ENCODE measurements at regions not wholly inside any gene's neighbourhood (a gene's known extent, or its start where the extent isn't known, plus 50 kb on each side); places are given as distances from the start of the nearest gene placed in this dataset.

GRCh38 chr7:114021135-114021534, 102.3 kb upstream of the PPP1R3A start:
- intact Hi-C loops (cut with DNase I) = no loop called here
- no peak for TF ChIP-seq CTCF (IDR thresholded peaks at IDR 0.05)
- TF ChIP-seq POLR2A (IDR thresholded peaks at IDR 0.05) = no peak
- Histone ChIP-seq H3K27ac (no peak overlapping the region), H3K9me3 (no peaks in the 10 kb centered on the region), H3K36me3 (no peaks in the 10 kb centered on the region), H3K4me3 (no peak overlapping the region), H3K27me3 (no peaks in the 10 kb centered on the region), H3K4me1 (no peaks in the 10 kb centered on the region)
- DNase-seq (no peak), ATAC-seq (no peak)
- WGBS (ENCODE audit: insufficient coverage, low coverage, low lambda C conversion rate, missing lambda C conversion rate) = 63% methylated on average over 3 of the region's 3 CpGs

- ATAC-seq (no peak), DNase-seq (no peak)
- no peaks in the 10 kb centered on the region for H3K4me1 ChIP-seq
- H3K27ac ChIP-seq = no peak overlapping the region
- TF ChIP-seq CTCF (IDR thresholded peaks at IDR 0.05) = no peak
- no peak for TF ChIP-seq POLR2A (IDR thresholded peaks at IDR 0.05)
- intact Hi-C loops (cut with DNase I) = no loop called here
- WGBS (ENCODE audit: insufficient coverage, low coverage, low lambda C conversion rate, missing lambda C conversion rate) = 56% methylated on average over 5 of the region's 5 CpGs
- no peaks in the 10 kb centered on the region for H3K9me3 ChIP-seq
- H3K27me3 ChIP-seq = no peaks in the 10 kb centered on the region
- no peak overlapping the region for H3K4me3 ChIP-seq
- H3K36me3 ChIP-seq = no peaks in the 10 kb centered on the region
These were observed 89.9 kb upstream of the PPP1R3A start for GRCh38 chr7:114008696-114009095.

GRCh38 chr7:114007386-114007785, 88.6 kb upstream of the PPP1R3A start:
- Histone ChIP-seq H3K9me3 (no peaks in the 10 kb centered on the region), H3K27me3 (no peaks in the 10 kb centered on the region), H3K36me3 (no peaks in the 10 kb centered on the region), H3K27ac (no peak overlapping the region), H3K4me1 (no peaks in the 10 kb centered on the region), H3K4me3 (no peak overlapping the region)
- TF ChIP-seq CTCF (IDR thresholded peaks at IDR 0.05) = no peak
- TF ChIP-seq POLR2A (IDR thresholded peaks at IDR 0.05) = no peak
- WGBS (ENCODE audit: insufficient coverage, low coverage, low lambda C conversion rate, missing lambda C conversion rate) = 19% methylated on average over 2 of the region's 2 CpGs
- intact Hi-C loops (cut with DNase I) = no loop called here
- ATAC-seq = no peak
- no peak for DNase-seq

GRCh38 chr7:113998934-113999333, 80.1 kb upstream of the PPP1R3A start:
- intact Hi-C loops (cut with DNase I) = no loop called here
- ATAC-seq (no peak), DNase-seq (no peak)
- no peaks in the 10 kb centered on the region for H3K9me3 ChIP-seq
- H3K36me3 ChIP-seq = no peaks in the 10 kb centered on the region
- H3K27ac ChIP-seq = no peak overlapping the region
- H3K27me3 ChIP-seq = no peaks in the 10 kb centered on the region
- H3K4me3 ChIP-seq = no peak overlapping the region
- no peaks in the 10 kb centered on the region for H3K4me1 ChIP-seq
- TF ChIP-seq CTCF (IDR thresholded peaks at IDR 0.05) (no peak), POLR2A (IDR thresholded peaks at IDR 0.05) (no peak)

- TF ChIP-seq CTCF (IDR thresholded peaks at IDR 0.05) = no peak
- TF ChIP-seq POLR2A (IDR thresholded peaks at IDR 0.05) = no peak
- H3K27ac ChIP-seq = no peak overlapping the region
- intact Hi-C loops (cut with DNase I) = no loop called here
- 46% methylated on average over 4 of the region's 4 CpGs for WGBS (ENCODE audit: insufficient coverage, low coverage, low lambda C conversion rate, missing lambda C conversion rate)
- no peaks in the 10 kb centered on the region for H3K9me3 ChIP-seq
- no peaks in the 10 kb centered on the region for H3K4me1 ChIP-seq
- no peaks in the 10 kb centered on the region for H3K36me3 ChIP-seq
- DNase-seq (no peak), ATAC-seq (no peak)
- no peak overlapping the region for H3K4me3 ChIP-seq
- H3K27me3 ChIP-seq = no peaks in the 10 kb centered on the region
These were observed 77.6 kb upstream of the PPP1R3A start for GRCh38 chr7:113996405-113996804.
